Middle frontal gyrus (tissue), 1 donor: ENCODE measurements at regions not wholly inside any gene's neighbourhood (a gene's known extent, or its start where the extent isn't known, plus 50 kb on each side); places are given as distances from the start of the nearest gene placed in this dataset.

Experiments
- DNase-seq: peaks from one replicate; pipeline ENCODE4 v3.0.0-alpha.2; 2015; ENCODE audit warnings: low spot score; ENCODE audit errors: extremely low spot score

DNA sequence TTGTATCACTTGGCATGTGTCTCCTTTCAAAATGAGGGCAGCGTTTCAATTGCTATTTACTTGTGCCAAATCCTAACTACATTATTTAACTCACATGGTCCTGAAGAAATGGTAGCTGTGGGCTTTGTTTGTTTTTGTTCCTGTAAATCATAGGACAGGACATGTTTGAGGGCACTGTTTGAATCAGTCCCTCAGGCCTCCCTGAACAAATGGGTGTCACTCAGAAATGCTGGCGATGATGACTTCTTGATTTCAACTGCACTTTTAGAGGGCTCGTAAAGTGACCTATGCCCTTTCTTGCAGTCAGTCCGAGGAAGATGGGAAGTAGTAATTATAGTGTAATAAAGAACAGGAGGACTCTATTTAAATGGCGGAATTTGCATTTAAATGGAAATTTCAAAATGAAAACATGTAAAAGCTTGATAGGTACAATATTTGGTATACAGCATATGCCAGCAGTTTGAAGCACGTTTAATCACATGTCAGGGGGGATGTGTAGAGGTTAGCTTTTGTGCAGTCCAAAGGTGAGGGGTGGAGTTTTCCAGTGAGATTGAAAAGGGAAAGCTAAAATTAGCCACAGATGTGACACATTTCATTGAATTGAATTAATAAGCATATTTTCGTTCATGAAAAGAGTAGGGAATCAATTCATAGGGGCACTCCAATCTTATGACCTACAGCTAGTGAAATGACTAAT lies 1958.7 kb upstream of the IGFBP7 start:
- no peak for DNase-seq

DNA sequence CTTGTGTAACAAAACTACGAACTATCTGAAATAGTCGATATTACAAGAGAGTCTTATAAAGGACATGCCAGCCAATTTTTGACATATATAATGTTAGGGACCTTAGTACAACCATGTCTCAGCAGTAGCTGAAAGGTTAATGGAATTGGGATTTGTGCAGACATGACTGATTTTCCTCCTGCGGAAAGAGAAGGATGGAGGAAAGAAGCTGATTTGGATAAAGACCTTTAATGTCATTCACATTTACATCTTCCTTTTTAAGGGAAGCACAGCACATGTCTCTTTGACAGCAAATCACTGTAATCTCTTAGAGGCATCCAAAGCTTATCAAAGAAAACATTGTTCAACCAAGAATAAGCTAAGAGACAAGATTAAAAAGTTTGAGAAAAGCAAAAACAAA lies 1976.2 kb upstream of the IGFBP7 start:
- DNase-seq, result no peak

DNA sequence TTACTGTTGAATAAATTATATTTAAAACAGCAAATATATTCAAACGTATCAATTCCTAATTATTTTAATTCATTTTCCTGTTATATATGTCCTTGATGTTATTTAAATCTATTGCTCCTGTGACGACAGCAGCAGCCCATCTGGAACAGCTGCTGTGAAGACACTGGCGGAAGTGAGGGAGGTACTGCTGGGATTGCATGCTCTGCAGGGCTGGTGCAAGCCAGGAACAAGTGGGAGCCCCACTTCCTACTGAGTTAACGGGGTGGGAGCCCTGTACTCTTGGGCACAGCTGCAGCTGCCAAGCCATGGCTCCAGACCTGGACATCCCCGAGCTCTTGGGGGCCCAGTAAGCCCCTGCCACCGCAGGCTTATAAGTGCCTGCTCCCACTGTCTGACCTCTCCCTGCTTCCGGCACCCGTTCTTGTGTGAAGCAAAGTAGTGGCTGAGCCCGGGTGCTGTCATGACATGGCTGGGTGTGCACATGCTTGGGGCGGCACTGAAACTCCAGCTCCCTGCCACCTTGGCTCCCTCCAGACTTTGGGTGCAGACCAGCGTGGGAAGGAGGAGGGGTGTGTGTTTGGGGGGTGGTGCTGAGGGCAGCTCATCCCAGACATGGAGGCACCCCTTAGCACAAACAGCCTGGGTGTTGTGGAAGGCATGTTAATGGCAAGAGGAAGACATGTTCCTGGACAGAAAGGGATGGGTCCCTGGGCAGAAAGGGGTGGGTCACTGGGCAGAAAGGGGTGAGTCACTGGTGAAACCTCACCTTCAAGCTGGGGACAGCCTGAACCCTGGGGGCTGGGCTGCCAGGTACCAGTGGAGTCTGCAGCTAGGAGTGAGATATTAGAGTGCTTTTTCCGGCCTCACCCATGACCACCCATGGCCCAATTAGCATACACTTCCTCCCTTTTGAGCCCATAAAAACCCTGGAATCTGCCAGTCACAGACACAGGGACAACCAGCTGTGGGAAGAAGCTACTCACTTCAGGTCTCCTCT lies 1981.3 kb upstream of the IGFBP7 start:
- no peak for DNase-seq

DNA sequence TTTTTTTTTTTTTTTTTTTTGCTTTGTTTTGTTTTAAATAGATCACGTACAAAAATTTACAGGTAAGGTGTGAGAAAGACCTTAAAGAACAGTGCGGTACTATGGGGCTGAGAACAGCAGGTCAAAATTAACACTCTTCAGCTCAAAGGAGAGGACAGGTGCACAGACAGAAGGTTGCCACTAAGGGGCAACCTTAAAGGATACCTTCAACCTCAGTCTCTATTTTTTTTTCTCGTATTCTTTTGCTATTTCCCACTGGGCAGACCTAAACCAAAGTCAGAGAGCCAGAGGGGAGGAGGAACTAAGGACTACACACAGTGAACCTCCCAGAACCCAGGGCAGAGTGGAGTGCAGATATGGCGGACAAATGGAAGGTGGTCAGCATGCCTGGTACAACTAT lies 1984.3 kb upstream of the IGFBP7 start:
- no peak for DNase-seq

DNA sequence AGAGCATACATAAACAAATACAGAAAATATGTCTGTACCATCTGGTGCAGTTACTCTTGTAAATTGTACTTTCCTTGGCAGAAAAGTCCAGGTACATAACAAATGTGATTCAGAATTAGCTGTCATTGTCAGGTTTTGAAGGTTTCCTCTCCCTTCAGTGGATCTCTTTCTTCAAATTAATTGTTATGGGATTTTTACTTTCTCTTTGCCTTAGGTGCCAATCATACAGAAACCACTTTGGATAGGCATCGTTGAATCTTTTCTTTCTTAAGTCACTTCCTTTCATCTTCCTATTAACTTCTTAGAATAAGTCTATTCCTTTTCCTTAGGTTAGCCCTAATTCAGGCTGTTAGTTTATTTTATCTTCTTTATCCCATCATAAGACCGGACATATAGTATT lies 1992.1 kb upstream of the IGFBP7 start:
- DNase-seq, result no peak

DNA sequence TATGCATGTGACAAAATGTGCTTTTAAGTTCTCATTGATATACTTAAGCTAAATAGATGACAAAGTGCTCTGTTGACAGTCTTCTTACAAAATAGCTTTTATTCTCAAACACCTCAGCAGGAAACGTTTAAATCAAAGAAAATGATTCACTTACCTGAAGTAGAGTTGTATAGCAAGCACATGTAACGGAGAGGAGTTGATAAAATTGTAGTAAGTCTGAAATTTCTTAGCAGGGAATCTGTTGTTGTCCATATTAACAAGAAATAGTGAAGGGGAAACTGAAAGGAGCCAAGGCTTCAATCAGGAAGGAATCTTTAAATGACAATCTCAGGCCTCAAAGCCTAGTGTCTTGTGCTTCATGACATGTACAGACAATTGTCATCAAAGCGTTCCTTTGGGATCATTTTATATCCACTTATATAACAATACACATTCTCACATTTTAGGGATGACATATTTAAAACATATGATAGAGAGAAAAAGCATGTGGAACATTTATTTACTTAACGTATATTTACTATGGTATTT lies 2010.2 kb upstream of the IGFBP7 start:
- DNase-seq, result no peak

DNA sequence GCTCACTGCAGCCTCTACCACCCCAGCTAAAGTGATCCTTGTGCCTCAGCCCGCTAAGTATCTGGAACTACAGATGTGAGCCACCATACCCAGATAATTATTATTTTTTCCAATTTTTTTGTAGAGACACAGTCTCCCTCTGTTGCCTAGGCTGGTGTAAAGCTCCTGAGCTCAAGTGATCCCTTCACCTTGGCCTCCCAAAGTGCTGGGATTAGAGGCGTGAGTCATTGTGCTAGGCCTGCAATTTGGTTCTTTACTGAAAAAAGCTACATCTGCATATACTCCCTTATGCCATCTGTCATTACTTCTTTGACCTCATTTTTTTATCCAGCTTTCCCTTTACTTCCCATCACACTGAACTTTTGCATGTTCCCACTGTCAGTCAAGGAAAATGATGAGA lies 2012.4 kb upstream of the IGFBP7 start:
- no peak for DNase-seq

DNA sequence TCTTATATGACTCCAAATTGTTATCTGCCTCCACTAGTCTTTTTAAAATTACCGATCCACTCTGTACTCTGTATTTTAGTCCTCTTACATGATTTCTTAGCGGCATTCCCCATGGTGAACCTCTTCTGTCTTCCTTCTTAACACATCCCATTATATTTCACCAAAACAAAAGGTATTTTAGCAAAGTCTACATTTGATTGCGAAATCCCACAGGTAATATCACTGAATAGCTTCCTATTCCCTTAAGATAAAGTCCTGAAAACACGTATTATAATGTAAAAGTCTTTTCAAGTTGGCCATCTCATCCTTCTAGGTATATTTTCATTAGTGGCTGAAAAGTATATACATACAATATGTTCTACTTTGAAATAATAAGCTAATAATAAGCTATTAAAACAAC lies 2016.0 kb upstream of the IGFBP7 start:
- DNase-seq, result no peak

DNA sequence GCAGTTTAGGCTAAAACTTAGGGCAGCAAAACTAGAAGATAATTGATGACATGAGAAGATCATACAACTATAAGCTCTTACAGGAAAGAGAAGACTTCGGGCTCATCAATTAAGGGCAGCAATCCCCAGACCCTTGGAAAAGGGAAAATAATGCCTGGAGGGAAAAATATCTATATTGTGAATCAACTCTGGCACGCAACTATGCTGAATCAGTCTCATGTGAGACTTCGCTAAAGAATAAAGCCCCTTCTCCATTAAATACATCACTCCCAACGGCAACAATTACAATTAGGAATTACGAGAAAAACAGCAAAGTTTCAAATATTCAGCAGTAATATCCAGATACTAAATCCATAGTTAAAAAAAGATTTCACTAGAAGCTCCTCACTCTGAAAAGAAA lies 2016.8 kb upstream of the IGFBP7 start:
- no peak for DNase-seq

DNA sequence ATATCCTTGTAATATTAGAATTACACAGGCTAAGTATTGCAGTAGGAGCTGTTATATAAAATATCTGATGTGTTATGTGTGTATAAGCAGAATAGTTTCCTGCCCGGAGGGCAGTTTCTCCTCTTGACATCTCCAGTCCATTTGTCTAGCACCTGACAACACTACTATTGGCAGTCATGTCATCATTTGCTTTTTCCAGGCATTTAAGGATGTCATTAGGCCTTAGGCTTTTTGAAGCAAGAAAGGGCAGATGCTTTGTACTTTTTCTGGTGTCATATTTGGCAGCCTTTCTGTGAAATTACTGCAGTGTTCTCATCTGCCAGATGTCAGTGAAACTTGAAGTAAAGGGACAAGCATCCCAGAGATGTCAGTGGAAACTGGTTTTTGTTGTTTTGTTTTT lies 2017.6 kb upstream of the IGFBP7 start:
- no peak for DNase-seq

DNA sequence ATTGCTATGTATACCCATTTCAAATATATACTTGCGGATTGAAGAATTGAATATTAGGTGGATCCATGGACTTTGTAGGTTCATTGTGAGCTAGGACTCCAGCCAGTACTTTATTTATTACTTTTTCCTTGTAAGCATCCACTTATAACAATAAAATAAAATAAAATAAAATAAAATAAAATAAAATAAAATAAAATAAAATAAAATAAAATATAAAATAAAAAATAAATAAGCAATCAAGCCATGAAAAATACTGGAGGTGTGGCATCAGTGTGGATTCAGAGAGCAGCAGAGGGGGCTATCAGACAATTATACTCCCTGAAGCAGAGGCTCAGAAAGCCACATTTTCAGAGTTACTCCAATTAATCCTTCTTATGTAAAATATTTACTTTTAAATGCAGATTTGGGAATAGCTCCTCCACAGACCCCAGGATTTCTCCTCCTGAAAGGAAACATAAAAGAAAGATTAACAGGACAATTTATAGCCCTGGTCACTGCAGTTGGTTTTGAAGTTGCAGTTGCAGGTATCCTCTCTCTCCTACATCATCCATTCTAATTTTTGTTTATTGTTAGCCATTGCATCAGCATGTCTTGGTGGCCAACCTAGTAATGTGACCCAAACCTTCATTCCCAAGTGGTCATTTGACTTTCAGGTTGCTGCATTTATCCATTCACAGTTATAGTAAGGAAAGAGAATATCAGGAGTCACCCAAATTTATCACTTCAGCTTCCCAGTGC lies 2025.2 kb upstream of the IGFBP7 start:
- DNase-seq, result no peak

DNA sequence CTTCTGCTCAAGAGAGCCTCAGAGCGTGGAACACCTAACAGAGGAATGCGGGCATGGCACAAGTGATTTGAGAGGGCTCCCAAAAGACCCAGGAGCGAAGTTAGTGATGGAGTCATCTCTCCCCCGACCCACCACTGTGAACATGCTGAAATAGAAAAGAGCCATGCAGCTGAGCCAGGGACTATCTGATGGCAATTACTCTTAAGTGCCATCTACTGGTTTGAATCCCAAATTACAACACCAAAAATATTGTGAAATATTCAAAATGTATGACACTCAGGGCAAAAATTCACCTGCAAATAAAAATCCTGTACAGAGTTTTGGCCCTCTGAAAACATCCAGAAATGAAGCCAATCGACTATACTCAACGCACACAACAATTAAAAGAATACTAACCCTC lies 2038.9 kb upstream of the ADGRL3 start:
- no peak for DNase-seq

DNA sequence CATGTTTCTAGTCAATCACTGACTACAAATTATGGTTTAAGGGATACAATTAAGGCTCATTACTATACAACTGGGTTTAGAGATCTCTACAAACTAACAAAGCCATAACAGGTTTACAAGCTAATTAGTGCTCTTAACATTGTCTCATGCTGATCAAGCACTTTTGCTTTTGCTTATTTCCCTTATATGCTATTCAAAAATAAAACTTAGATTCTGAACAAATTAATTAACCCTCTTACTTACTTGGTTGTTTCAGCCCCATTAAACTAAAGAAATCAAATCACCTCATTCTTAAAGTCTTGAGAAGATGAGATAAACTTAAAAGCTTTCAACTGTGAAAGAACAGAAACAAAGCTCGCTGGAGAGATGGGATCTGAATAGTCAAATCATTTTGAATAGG lies 2024.5 kb upstream of the ADGRL3 start:
- no peak for DNase-seq

DNA sequence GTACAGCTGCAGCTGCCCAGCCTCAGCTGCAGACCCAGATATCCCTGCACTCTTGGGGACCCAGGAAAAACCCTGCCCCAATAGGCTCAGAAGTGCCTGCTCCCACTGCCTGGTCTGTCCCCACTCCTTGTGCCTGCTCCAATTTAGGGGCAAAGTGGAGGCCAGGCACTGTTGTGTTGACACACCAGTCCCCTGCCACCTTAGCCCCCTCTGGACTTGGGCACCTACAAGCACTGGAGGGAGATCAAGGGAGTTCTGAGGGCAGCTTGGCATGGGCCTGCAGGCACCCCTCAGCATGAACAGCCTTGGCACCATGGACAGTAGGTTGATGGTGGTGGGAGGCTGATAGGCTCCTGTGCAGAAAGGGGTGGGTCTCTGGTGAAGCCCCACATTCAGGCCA lies 2020.8 kb upstream of the ADGRL3 start:
- DNase-seq, result no peak

DNA sequence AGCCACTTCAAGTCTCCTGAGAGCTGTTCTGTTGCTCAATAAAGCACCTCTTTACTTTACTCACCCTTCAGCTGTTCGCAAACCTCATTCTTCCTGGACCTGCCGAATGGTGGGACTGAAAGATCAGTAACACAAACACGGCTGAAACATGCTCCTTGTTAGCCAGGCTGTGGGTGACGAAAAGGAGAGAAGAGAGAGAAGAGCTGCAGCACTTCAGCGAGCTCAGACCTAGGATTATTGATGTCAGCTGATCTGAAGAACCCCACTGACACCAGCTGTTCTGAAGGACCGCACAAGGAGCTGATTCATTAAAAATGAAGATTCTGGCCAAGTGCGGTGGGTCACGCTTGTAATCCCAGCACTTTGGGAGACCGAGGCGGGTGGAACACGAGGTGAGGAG lies 2020.0 kb upstream of the ADGRL3 start:
- no peak for DNase-seq

DNA sequence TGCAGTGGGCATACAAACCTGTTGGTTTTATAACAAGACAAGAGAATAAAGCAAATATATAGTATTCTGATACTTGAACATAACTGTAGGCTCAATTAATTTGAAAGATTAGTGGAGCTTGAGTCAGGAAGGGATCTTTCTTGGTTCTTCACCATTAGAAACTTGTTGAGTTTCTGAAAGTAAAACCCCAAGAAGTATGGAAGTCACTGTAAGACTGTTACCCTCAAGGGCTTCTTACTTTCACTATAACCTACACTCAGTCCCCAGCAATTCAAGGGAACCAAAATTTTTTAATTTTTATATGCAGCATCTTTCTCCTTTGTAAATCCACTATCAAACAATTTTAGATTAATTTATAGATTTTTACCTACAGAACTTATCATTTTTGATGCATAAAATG lies 2019.2 kb upstream of the ADGRL3 start:
- DNase-seq, result no peak

DNA sequence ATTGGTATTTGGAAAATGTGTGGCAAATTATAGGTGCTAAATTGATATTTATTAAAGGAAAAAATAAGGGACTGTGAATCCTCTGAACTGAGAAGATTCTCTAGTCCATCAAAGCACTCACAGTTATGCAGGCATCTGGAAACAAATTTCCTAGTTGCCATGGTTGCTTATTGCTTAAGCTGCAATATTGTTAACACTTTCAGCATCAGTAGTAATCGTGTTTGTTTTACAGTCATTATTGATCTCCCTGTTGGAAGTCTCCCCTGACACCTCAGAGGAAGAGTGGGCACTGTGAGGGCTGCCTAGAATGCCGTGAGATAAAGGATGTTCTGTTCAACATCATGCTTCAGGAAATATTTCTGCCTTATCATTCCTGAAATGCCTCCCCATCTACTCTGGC lies 2004.3 kb upstream of the ADGRL3 start:
- no peak for DNase-seq

DNA sequence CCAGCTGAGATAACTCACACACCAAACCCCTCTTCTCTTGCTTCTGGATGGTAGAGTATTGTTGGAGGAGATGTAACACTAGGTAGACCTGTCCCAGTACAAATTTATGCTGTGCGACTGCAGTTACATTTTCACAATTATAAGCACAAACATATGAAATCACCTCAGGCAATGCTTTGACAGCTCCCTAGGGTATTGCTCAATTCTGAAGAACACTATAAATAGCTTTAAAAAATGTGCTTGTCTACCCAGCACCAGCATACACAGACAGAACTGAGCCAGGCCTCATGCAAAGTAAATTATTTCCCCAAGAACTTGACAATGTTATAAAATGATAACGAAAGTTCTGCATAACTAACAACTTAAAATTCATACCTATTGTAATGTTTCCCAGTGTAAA lies 1999.1 kb upstream of the ADGRL3 start:
- DNase-seq, result no peak

DNA sequence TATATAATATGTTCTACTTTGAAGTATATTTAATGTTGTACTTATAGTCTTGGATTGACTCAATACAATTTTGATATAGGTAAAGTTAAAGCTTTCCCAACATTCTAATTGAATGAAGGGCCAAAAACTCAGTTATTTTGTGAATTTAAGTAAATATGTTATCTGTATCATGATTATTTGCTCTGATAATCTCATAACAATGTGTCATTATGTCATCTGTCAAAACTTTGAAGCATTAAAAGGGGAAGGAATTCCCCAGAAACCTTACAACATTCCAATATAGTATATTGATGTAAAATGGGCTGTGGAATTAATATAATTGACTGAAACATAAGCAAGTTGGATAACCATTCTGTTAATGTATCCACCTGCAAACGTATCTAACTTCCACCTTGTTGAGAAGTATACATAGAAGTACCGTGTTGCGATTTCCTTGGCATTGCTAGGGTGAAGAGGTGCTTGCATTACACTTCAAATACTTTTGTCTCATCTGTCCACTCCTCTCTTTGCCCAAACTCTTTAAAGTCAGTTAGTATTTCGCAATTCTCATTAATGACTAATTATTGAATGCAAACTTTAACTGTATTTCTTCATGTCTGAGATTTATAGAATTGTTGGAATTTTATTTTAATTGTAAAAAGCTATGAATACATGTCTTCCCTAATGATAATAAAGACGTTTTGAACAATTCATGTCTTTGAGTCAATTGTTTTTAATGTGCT lies 1982.1 kb upstream of the ADGRL3 start:
- DNase-seq, result no peak

DNA sequence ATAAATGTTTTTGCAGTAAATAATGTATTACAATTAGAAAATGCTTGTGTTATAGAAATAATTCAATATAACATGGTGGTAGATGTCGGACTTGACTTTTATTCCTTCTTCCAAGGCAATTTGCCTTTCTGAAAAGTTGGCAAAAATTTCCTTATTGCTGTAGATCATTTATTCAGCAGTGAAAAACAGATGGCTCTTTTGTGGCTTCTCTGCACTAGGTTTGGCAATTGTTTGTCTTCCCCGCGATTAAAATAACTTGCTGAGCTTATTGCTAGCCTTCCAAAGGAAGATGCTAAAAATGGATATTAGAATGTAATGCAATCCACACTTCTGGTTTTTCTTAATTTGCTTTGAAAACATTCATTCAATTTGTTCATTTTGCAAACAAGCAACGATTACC lies 1977.9 kb upstream of the ADGRL3 start:
- no peak for DNase-seq

DNA sequence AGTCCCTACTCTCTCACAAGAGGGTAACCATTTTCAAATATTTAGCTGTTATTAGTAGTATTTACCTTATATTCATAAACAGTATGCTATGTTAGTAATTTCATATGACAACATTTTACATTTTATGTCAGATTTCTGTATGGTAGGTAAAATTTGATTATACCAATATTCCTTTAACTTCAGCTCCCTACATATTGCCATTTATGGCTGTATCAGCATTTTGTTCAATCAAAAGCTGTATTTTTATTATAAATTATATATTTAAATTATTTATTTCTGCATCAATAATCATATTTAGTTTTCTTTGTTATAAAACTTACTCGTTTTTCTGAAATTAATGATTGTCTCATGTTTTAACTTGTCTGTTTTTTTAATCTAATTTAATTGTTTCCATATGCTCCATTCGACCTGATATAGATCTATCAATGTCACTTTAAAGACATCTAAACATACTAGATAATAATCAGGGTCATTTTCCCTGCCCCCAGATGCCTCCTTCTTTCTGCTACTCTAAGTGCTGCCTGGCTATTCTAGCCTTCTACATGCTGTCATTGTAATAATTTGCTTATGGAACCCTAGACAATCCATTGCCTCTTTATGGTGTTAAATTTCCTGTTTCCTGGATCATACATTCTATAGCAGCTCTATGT lies 1976.7 kb upstream of the ADGRL3 start:
- DNase-seq, result no peak
